Left renal cortex interstitium (tissue), 4 donors: ENCODE measurements at regions not wholly inside any gene's neighbourhood (a gene's known extent, or its start where the extent isn't known, plus 50 kb on each side); places are given as distances from the start of the nearest gene placed in this dataset.

Experiments used
- DNase-seq, 4 donors: peaks; one replicate each; pipeline ENCODE4 v3.0.0-alpha.2; 2013; ENCODE audit warnings: low read depth in 4 of 4, low spot score in 2 of 4, missing footprints in 1 of 4

DNA sequence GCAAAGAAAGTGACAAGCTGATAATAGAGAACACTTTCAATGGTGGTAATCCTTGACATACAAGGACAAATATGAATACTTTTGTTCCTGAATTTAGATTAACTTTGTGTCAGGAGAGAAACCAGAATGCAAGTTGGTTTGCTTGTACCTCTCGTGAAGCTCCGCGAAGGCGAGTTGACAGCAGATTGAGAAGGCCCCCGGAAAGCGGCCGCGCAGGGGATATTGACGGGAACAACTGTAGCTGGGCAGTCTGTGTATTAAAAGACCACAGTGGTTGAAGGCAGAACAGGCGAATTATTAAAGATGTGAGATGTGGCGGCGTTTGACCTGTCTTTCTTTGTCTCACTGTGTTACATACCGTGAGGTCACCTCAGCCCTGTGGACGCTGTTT, 175.8 kb upstream of the RALGAPA2 start:
- DNase-seq = no peak

DNA sequence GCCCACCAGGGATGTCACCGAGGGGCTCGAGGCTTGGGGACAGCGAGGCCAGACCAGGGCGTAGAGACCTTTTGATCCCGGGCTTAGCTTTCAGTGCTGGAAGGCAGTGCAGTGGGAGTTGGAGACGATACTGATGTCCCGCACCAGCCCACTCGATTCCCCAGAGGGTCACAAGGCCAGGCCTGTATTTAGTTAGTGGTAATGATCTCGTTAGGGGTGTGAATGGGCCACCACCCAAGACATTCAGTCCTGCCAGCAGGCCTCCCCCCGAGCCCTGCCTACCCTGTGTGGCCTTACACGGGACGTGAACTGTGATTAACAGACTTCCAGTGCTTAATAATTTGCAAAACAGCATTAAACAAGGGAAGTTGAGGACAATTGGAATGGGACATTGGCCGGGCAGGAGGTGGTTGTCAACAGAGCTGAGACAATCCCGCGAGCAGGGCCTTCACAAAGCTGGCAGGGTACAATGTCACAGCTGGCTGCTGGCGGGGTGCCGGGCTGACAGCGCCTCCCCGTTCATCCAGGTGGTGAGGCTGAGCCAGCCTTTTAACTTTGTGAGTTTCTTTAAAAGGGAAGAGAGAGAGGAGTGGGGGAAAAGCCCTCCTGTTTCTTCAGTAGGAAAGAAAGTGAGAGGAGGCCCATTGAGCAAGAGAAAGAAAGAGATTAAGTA, 175.3 kb upstream of the RALGAPA2 start:
- no peak for DNase-seq

DNA sequence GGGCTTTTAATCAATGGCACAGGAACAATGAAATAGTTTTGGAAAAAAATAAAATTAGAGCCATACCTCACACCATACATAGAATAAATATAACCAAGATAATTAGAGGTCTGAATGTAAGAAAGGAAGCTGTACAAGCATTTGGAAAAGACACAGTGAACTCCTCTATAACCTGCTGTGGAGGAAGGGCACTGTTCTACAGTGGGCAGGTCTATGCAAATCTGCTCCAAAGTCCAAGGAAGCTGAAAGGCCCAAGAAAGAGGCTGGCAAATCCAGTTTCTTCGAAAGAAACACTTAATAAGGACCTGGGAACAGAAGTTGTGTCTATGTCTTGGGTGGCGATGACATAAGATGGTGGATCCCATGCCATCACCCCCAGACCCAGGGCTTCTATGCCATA, 169.4 kb upstream of the RALGAPA2 start:
- no peak for DNase-seq

DNA sequence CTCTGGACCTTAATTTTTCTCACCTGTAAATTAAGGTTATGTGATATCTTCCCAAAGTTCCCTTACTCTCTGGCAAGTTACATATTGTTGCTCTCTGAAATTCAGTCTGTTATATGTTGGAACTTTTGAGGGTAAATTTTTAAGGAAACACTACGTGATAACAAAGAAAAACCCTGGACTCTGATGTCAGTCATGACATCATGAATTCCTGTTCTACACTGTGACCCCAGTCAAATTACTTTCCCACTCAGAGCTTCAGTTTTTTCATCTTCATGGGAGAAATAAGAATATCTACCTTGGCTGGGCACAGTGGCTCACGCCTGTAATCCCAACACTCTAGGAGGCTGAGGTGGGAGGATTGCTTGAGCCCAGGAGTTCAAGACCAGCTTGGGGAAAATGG, 164.6 kb upstream of the RALGAPA2 start:
- no peak for DNase-seq

DNA sequence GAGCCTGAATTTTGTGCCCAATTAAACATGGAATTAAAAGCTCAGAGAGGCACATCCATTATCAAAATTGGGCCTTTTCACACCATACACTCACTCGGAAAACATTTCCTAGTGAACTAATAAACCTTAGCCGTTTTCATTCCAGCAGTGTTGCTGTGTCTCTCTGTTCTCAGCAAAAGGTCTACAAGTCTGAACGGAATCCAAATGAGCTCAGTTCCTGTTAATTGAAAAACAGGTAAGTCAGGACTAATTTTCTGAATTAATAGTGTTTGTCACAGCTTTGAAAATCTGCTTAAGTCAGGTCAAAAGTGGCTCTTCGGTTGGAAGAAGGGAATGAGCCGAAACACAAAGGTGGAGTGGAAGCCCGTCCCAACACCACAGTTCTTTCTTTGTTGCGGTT, 163.3 kb upstream of the RALGAPA2 start:
- no peak for DNase-seq

DNA sequence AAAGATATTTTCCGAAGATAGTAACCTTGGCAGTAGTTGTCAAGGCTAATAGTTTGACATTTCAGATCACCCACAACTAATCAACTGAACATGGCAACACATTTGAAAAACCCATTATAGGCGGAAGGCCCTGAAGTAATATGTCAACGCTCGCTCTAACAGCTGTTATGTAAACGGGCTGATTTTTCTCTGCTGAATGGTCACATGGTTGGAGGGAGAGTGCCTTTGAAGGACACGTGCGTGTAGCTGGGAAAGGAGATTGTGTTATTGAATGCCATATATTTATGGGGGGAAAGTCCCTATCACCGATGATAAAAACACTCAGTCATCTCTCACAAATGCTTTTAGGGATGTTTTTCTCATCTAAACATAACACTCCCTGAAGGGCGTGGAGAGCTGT, 160.0 kb upstream of the RALGAPA2 start:
- DNase-seq = no peak

DNA sequence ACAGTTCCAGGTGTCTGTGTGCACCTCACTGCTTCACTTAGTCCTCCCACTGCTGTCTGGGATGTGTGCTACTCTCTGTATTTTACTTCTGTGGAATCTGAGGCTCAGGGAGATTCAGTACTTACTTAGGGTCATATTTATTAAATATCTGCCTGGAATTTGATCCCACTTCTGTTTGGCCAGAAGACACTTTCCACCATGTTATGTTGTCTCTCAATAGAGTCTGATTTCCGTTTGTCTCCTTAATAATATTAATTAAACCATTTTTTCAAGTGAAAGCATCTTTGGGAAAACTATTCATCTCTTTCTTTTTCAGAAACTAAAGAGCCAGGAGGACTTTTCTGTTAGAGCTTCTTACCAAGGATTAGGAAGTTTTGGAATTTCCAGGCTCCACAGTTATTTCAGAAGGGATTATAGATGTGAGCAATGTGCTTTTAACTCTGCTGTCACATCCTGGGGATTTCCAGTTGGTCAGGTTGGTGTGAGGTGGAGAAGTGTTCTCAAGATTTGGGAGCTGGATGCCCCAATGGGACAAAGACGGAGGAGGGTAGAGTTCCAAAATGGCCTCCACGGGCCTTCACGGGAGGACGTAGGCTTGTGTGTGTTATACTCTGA, 156.8 kb upstream of the RALGAPA2 start:
- no peak for DNase-seq

DNA sequence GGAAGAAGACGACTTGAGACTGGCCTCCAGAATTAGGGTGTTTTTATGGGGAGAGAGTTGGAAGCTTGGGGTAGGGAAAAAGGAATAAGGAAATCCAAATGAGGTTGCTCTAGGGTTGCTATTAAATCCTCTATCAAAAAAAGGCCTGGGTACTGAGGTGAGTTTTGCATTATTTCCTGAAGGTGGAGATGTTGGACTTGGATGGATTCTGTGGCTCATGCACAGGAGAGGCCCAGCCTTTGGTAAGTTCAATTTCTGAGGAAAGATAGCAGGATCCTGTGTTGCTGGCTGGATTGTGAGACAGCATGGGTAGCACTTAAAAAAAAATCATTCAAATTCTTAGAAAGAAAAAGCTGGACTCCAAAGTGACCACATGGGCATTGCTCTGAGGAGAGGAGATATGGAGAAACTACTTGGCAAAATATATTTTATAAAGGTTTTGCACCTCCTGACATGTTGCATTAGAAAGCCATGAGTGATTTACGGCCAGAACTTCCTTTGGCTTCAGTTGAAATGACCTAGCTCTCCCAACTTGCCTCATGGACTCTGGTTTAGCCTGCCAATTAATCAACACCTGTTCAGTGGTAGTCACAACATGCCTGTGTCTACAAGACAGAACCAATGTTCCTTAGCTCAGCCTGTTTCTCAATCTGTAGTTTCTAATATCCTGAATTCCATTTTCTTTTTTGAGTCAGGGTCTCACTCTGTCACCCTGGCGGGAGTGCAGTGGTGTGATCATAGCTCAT, 152.1 kb upstream of the RALGAPA2 start:
- peak in 3 of 4 donors; percentile 11 to 37 (median 23) for DNase-seq

DNA sequence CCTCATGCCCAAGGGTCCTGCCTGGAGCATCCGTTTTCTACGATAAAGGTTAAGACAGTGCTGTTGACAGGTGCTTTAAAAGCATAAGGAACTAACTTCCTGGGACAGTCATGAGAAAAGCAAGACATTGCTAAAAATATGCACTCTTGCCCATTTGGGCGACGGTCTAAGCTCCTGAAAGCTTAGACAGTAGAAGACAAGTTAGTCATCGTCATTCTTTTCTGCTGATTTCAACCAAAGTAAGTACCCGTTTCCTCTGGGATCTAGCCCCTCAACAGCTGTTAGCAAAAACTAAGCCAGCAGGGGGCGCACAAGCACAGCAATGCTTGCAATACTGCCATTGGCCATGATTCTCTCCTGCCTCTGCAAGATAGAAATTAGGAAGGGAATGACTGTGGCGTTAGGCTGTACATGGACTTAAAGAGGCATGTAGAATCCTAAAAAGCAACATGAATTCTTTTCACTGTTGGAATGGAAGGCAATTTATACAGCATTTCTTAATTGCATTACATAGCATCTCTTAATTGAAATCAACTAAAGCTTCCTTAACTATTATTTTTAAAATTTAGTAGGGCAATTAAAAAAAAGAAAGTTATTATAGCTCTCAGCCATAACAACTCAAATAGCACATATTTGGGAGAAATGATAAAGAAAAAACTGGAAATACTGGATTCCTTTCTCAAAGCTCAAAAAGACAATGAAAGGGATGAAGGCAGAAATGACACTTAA, 147.8 kb upstream of the RALGAPA2 start:
- peak; percentile 50 to 80 (median 59) for DNase-seq

DNA sequence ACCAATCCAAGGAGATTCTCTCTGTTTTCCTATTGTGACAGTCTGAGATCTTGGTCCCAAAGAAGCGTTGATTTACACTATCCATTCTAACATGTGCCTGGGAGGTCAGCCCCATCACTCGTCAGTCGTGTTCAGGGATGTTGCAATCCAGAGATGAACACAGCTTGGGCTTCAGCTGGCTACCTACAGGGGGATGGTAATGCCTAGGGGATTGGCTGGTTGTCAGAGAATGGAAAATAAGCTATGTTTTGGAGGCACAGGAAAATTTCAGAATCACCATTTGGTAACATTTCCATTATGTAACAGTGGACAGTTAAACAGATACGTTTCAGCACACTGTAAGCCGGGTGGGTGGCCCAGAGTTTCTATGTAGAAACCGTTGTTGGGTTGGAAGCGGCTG, 147.1 kb upstream of the RALGAPA2 start:
- DNase-seq = no peak

DNA sequence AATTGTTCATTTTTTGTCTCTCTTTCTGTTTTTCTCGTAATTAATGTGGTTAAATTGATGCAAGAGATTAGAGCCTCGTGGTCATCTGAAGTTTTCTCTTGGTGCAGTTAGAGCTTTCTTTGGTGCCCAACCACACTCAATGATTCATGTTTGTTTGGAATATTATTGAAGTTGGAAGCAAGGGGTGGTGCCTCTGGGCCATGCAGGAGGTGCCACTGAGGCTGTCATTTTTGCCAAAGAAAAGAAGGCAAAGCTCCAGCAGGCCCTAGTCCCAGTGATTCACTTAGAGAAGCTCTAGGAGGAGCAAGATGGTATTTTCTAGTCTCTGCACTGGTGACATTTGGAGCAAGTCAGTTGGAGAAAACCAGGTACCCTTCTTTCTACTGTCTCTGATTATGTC, 144.5 kb upstream of the RALGAPA2 start:
- no peak for DNase-seq

DNA sequence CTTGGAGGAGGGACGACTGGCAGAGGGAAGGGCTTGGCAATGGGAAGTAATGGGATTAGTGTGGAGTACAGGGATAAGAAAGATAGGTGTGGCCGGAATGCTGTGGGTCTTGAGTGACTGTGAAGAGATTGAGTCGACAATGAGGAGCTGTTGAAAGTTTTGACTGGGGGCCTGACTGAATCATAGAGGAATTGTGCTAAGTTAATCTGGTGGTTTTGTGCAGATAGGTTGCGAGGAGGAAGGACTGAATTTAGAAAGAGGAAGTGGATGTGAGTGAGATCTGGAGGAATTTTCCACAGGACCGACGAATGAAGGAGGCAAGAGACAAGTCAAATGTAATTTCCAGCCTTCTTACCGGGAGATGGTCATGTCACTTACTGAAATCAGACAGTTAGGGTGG, 143.9 kb upstream of the RALGAPA2 start:
- no peak for DNase-seq

DNA sequence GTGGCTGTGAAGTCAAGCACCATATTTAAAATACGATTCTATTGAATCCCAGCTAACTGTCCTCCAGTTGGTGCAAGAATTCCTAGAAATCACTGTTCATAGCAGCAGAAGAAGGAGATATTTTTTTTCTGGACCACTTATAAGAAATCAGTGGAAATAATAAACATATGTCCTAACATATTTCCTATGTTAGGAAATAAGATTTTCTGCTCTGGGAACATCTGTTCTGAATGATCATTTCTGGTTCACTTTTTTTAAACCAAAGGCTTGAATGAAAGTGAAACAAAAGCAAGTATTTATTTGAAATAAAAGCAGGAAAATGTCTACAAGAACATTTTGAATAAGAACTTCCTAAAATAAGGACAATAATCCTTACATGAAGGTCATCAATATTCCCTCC, 138.9 kb upstream of the RALGAPA2 start:
- no peak for DNase-seq

DNA sequence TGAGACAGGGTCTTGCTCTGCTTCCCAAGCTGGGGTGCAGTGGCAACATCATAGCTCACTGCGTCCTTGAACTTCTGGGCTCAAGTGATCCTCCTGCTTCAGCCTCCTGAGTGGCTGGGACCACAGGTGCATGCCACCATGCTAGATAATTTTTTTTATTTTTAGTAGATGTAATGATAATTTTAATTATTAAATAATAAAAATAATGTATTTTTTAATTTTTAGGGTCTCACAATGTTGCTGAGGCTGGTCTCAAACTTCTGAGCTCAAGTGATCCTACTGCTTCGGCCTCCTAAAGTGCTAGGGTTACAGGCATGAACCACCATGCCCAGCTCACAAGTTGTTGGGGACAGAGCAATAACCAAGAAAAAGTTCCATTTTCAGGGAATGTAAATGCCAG, 138.0 kb upstream of the RALGAPA2 start:
- no peak for DNase-seq

DNA sequence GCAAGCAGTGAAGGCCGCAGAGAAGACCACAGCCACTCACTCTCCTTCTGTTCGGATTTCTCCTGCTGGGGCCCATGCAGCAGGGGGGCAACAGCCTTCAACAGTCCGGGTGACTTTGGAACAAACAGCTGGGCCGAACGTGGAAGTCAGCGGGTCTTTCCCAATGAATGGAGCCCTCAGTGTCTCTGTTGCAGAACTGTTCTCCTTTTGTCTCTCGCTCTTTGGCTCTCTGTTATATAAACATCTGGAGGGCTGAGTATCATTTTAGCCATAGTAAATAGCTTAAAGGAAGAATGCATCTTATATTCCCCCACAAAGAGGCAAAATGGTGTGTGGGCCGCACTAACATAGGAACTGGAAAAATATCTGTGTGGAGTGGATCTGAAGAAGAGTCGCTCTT, 136.7 kb upstream of the RALGAPA2 start:
- DNase-seq = no peak

DNA sequence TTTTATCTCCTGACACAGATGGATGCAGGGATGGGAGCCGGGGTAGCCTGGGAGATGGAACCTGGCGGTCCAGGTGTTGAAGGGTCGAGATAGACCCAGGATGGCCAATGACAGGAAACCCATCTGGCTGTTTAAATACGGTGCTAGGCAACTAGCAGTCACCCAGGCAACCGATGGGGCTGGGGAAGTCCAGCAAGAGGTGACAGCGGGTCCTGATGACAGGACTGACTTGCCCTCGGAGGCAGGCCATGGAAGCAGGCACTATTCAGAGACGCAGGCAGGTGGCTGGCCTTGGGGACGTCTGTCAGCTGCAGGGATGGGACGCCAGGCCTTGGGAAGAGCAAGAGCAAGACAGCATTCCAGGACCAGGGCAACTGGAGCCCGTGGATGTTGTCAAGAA, 135.4 kb upstream of the RALGAPA2 start:
- DNase-seq = no peak

DNA sequence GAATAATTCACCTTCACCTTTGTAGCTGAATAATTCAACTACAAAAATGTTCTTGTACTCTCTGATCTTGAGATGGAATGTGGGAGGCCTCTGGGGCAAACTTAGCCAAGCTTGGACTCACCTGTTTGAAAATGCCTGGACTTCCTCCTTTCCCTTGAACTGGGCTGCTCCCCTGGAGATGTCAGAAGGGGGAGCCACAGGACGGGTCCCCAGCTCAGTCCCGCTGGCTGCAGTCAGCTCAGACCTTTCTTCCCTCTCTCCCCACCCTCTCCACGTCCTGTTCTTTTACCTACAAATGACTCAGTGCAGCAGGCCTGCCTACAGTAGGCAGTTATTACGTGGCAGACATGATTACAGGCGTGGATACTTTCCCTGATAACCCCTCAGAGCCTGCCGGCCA, 131.5 kb upstream of the RALGAPA2 start:
- DNase-seq = no peak

DNA sequence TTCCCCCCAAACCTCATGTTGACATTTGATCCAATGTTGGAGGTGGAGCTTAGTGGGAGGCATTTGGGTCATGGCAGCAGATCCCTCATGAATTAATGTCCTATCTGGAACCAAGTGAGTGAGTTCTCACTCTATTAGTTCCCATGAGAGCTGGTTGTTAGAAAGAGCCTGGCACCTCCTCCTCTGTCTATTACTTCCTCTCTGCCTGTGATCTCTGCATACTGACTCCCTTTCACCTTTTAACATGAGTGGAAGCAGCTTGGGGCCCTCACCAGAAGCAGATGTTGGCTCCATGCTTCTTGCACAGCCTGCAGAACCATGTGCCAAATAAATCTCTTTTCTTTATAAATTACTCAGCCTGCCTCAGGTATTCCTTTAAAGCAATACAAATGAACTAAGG, 127.3 kb upstream of the RALGAPA2 start:
- DNase-seq = no peak

DNA sequence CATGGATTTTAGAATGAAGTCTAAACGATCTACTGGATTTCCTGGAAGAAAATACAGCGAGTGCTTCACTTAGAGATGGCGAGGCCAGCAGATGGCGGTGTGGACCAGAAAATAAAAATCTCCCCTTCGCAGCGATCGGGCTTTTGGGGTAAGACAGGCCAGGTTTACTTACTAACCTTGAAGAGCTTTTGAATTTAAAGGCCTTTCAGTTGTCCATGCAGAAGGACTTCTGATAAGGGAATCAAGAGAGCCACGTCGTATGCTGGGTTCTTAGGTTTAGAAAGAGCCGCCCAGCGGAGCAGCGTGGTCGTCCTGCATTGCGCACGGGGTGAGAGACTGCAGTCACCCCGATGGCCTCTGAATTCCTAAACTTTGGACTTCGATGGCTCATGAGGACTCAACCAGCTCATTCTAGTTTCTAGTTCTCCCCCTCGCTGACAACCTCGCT, 125.2 kb upstream of the RALGAPA2 start:
- peak in 2 of 4 donors; percentile 43 to 44 for DNase-seq

DNA sequence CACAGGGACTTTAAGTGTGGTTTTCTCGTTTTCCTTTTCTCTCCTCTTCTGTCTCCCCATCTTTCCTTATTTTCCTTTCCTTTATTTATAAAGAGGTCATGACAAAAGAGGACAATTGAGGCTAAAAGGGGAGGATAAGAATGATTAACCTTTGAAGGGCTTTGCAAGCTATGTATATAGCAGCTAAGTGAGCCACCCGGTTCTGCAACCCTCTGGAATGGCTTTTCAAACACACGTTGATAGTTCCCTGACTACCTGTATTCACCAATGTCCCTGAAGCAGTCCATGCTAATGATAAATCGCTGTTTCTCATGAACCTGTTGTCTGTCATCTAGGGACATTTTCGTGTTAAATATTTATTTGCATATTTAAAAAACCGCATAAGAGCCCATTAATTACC, 124.4 kb upstream of the RALGAPA2 start:
- DNase-seq = no peak

DNA sequence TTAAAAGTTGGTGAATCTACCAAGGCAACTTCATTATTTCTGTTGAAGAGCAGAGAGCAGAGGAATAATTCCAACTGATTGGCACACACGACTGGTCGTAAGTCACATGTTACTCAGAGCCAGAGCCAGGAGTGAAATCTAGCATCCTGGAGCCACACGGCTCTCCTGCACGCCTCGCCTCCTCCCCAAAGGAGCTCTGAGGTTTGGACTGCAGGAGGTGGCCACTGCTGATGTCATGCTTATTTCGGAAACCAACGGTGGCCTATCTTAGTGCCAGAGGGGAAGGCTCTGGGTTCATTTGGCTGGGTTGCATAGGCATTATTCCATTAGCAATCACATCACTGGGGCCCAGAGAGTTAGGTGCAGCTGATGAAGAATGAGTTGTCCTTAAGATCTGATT, 123.5 kb upstream of the RALGAPA2 start:
- DNase-seq = no peak
